Kidney epithelial cell (primary cell): ENCODE measurements at regions not wholly inside any gene's neighbourhood (a gene's known extent, or its start where the extent isn't known, plus 50 kb on each side); places are given as distances from the start of the nearest gene placed in this dataset.

Experiments used
- DNase-seq: peaks from one replicate; pipeline ENCODE4 v3.0.0-alpha.2; 2010; ENCODE audit warnings: low read depth
- H3K27me3 ChIP-seq: 2 replicates; pipeline ENCODE4 v1.6.0; 2011; ENCODE audit warnings: low read length; ENCODE audit not compliant: control insufficient read depth, insufficient read depth
- H3K36me3 ChIP-seq: 2 replicates; pipeline ENCODE4 v1.5.1; 2011; ENCODE audit warnings: low read length; ENCODE audit not compliant: control insufficient read depth, insufficient read depth
- H3K4me3 ChIP-seq: 2 replicates; pipeline ENCODE4 v1.5.1; 2011; ENCODE audit warnings: low read depth, mild to moderate bottlenecking, control low read depth, low read length
- CTCF ChIP-seq: IDR thresholded peaks from 2 replicates; pipeline ENCODE4 v1.5.1; 2011; ENCODE audit warnings: mild to moderate bottlenecking, moderate library complexity, low read length, control low read depth, inconsistent platforms; ENCODE audit not compliant: insufficient read depth, poor library complexity, severe bottlenecking

- H3K27me3 ChIP-seq, result peaks cover 2% of the 10 kb centered on the region
- no peak for TF ChIP-seq CTCF
Observed at GRCh38 chr20:59459586-59459985, 144.8 kb upstream of the PHACTR3 start.

GRCh38 chr20:59460352-59460751 is 144.0 kb upstream of the PHACTR3 start:
- Histone ChIP-seq H3K36me3 (no peaks in the 10 kb centered on the region), H3K27me3 (peaks cover 2% of the 10 kb centered on the region), H3K4me3 (no peak overlapping the region)
- DNase-seq, result no peak
- TF ChIP-seq CTCF, result no peak

More at GRCh38 chr20:59459586-59459985, 144.8 kb upstream of the PHACTR3 start:
- Histone ChIP-seq H3K4me3 (no peak overlapping the region), H3K36me3 (no peaks in the 10 kb centered on the region)
- DNase-seq, result no peak

- no peaks in the 10 kb centered on the region for H3K27me3 ChIP-seq
- no peak overlapping the region for H3K4me3 ChIP-seq
- no peaks in the 10 kb centered on the region for H3K36me3 ChIP-seq
- no peak for TF ChIP-seq CTCF
- DNase-seq, result no peak
Observed at GRCh38 chr20:59461526-59461925, 142.8 kb upstream of the PHACTR3 start.

GRCh38 chr20:59462249-59462648 is 142.1 kb upstream of the PHACTR3 start:
- Histone ChIP-seq H3K4me3 (no peak overlapping the region), H3K27me3 (no peaks in the 10 kb centered on the region), H3K36me3 (no peaks in the 10 kb centered on the region)
- no peak for DNase-seq
- TF ChIP-seq CTCF, result no peak

- Histone ChIP-seq H3K4me3 (no peak overlapping the region), H3K36me3 (no peaks in the 10 kb centered on the region), H3K27me3 (no peaks in the 10 kb centered on the region)
- DNase-seq, result no peak
- TF ChIP-seq CTCF, result no peak
Observed at GRCh38 chr20:59463541-59463940, 140.8 kb upstream of the PHACTR3 start.

GRCh38 chr20:59466107-59466815 is 138.1 kb upstream of the PHACTR3 start:
- TF ChIP-seq CTCF, result no peak
- no peaks in the 10 kb centered on the region for H3K27me3 ChIP-seq

More at GRCh38 chr20:59466107-59466815, 138.1 kb upstream of the PHACTR3 start:
- H3K36me3 ChIP-seq, result no peaks in the 10 kb centered on the region
- H3K4me3 ChIP-seq, result no peak overlapping the region
- DNase-seq, result no peak
